Activated T-cell treated with anti-CD3 and anti-CD28 coated beads, Interleukin-2, amount 50 U/mL, for 72 hours (primary cell): ENCODE measurements at regions not wholly inside any gene's neighbourhood (a gene's known extent, or its start where the extent isn't known, plus 50 kb on each side); places are given as distances from the start of the nearest gene placed in this dataset.

Experiments
- ATAC-seq, 2 donors: fragments of 150-1000 bp; cut with Tn5 transposase; replicated peaks in 1 of 2; 2 replicates each; pipeline ENCODE4 v1.10.0; 2021; ENCODE audit warnings: moderate library complexity in 2 of 2, mild to moderate bottlenecking in 1 of 2
- DNase-seq, 2 donors: peaks; one replicate each; pipeline ENCODE4 v3.0.0; 2021 to 2022; ENCODE audit warnings: mixed read lengths in 1 of 2
- H3K27ac Mint-ChIP-seq: one replicate; pipeline ENCODE4 v1.8.0; 2022; ENCODE audit warnings: mild to moderate bottlenecking, moderate library complexity, mixed read lengths
- H3K27me3 Mint-ChIP-seq: one replicate; pipeline ENCODE4 v1.8.0; 2022; ENCODE audit warnings: low read depth, mixed read lengths
- H3K36me3 Mint-ChIP-seq, 2 donors: one replicate each; pipeline ENCODE4 v1.8.0; 2022; ENCODE audit warnings: mixed read lengths in 2 of 2, mild to moderate bottlenecking in 1 of 2; ENCODE audit not compliant: insufficient read depth in 2 of 2
- H3K4me1 Mint-ChIP-seq: one replicate; pipeline ENCODE4 v1.8.0; 2022; ENCODE audit warnings: low read depth, mixed read lengths
- H3K4me3 Mint-ChIP-seq, 2 donors: one replicate each; pipeline ENCODE4 v1.8.0; 2022; ENCODE audit warnings: mild to moderate bottlenecking in 2 of 2, mixed read lengths in 2 of 2, moderate library complexity in 2 of 2
- H3K9me3 Mint-ChIP-seq, 2 donors: one replicate each; pipeline ENCODE4 v1.8.0; 2022; ENCODE audit warnings: mixed read lengths in 2 of 2

GRCh38 chr10:62635127-62635526 is 169.4 kb upstream of the ADO start:
- Mint-ChIP-seq H3K4me1 (peaks cover 22% of the 10 kb centered on the region), H3K27me3 (no peaks in the 10 kb centered on the region), H3K4me3 (no peak overlapping the region), H3K36me3 (peaks cover 1 to 2% of the 10 kb centered on the region in 2 donors), H3K27ac (no peak overlapping the region), H3K9me3 (peaks cover 0 to 2% of the 10 kb centered on the region in 2 donors)
- ATAC-seq (no peak), DNase-seq (no peak)

GRCh38 chr10:62636825-62637248 is 167.7 kb upstream of the ADO start:
- Mint-ChIP-seq H3K27ac (no peak overlapping the region), H3K4me1 (peaks cover 10% of the 10 kb centered on the region), H3K4me3 (no peak overlapping the region), H3K9me3 (no peaks in the 10 kb centered on the region), H3K36me3 (peaks cover 0 to 1% of the 10 kb centered on the region in 2 donors), H3K27me3 (no peaks in the 10 kb centered on the region)
- DNase-seq, result no peak
- ATAC-seq, result no peak

DNA sequence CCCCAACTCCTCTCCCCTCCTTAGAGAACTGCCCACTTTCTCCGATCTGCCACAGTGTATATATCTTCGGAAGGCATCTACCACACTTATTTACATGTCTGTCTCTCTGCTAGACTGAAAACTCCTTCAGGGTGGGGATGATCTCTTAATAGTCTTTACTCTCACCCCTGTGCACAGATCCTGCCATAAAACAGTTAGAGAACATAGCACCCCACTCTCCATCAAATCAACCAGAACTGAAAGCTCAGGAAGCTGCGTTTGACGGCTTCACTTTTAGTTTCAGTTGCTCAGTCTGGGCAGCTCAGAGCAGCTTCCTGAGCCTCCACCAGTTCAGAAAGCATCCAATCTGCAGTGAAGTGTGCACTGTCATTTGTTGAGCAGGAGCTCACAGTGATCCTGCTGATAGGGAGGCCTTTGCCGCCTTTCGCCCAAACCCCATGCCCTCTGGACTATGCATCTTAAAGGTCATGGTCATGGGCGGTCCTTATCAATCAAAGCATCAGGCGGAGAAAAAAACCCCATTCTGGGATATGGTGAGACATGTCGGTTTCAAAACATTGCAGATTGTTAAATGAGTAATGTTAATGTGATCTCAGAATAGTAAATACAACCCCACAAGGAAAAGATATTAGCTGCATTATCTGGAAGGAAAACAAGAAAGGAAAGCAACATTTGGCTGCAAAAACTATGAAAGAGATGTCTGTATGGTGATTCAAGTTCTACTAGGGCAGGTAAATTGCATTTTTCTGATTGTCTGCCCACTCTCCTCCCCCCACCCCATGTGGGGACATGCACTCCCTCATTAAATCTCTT is 167.1 kb upstream of the ADO start:
- no peak overlapping the region for H3K4me3 Mint-ChIP-seq
- peaks cover 0 to under 1% of the 10 kb centered on the region in 2 donors for H3K36me3 Mint-ChIP-seq
- peaks cover 4% of the 10 kb centered on the region for H3K4me1 Mint-ChIP-seq
- DNase-seq (peak; percentile 73 to 82), ATAC-seq (peak; percentile 96 to 97)
- no peak overlapping the region for H3K27ac Mint-ChIP-seq
- H3K27me3 Mint-ChIP-seq, result no peaks in the 10 kb centered on the region
- H3K9me3 Mint-ChIP-seq, result no peaks in the 10 kb centered on the region

DNA sequence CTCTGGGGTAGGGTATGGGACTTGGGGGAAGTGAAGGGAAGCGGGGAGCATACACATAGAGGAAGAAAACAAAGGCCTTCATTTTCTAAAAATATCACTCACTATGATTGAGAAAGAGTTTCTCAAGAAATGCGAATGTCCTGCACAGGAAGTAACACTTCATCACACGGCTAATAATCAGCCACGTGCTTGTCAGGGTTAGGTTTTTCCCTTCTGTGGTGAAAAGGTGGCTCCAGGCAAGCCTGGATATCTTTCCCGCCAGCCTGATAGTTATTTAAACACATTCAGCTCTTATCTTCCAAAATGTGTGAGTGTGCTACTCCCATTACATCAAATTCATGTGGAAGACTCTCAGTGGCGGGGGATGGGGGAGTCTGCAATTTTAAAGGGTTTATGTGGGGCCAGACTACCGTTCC is 166.4 kb upstream of the ADO start:
- no peak for DNase-seq
- no peak overlapping the region for H3K27ac Mint-ChIP-seq
- peaks cover 4% of the 10 kb centered on the region for H3K4me1 Mint-ChIP-seq
- no peaks in the 10 kb centered on the region for H3K9me3 Mint-ChIP-seq
- ATAC-seq, result no peak
- no peaks in the 10 kb centered on the region for H3K27me3 Mint-ChIP-seq
- H3K4me3 Mint-ChIP-seq, result peak overlapping the region in 1 of 2 donors; percentile 39
- H3K36me3 Mint-ChIP-seq, result no peaks in the 10 kb centered on the region

DNA sequence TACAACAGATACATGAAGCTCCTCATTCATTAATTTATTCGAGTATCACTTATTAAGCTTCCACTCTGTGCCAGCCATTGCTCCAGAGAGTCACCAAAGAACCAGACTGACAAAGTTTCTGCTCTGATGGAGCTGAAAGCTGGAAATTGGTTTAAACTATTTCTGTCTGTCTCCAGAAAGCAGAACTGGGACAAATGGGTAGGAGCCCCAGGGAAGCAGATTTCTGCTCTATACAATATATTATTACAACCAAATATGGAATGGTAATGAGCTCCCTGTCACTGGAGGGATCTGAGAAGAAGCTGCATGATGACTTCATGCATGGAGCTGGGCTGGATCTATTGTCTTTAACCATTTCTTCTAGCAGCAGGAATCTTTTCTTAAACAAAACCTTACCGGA is 165.4 kb upstream of the ADO start:
- ATAC-seq (no peak), DNase-seq (no peak)
- no peak overlapping the region for H3K4me3 Mint-ChIP-seq
- peaks cover 15% of the 10 kb centered on the region for H3K4me1 Mint-ChIP-seq
- H3K36me3 Mint-ChIP-seq, result no peaks in the 10 kb centered on the region
- H3K27ac Mint-ChIP-seq, result no peak overlapping the region
- no peaks in the 10 kb centered on the region for H3K9me3 Mint-ChIP-seq
- H3K27me3 Mint-ChIP-seq, result no peaks in the 10 kb centered on the region

GRCh38 chr10:62640411-62640810 is 164.1 kb upstream of the ADO start:
- Mint-ChIP-seq H3K4me1 (peaks cover 16% of the 10 kb centered on the region), H3K27ac (no peak overlapping the region), H3K27me3 (no peaks in the 10 kb centered on the region), H3K36me3 (no peaks in the 10 kb centered on the region), H3K4me3 (no peak overlapping the region), H3K9me3 (no peaks in the 10 kb centered on the region)
- DNase-seq, result no peak
- ATAC-seq, result no peak

DNA sequence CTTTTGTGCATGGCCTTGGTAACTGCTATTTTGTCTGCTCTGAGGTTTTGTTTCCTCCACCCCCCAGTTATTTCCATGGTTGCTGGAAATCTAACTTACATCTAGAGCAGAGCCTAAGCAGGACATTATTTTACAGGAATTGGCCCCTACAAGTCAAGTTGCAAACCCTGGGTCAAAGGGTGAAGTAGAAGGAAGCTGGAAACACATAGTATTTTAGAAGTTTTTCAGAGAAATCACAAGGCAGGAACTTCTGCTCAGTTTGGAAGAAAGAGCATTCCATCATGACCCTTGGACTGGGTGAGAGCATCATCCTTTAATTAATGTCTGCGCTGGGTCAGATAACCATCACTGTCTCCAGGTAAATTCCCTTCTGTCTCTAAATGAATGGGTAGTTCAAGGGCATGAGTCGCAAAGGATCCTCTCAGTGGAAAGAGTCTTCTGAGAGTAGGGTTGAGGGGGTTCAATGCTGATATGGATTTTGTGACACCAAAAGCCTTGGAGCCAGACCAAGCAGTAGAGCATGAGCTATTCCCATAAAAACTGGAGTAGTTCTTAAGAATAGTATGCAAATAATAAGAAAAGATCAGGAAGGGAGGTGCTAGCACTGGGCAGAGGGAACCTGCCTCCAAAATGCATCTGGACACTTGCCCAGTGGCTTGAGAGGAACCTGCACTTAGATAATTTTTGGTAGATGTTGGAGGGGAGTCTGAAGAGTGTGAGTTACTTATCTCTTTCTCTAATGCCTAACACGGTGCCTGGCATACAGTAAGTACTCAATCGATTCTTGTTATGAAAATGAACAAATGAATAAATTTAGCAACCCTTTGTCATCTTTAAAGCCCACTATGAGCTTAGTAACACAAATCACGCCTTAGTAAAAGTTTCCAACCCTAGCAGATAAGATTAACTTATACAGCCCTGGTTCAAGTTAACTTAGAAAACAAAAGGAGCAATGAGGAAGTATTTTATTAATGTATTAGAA is 160.6 kb upstream of the ADO start:
- H3K4me1 Mint-ChIP-seq, result peaks cover 28% of the 10 kb centered on the region
- H3K27me3 Mint-ChIP-seq, result no peaks in the 10 kb centered on the region
- DNase-seq, result no peak
- ATAC-seq, result peak; percentile 63 to 64
- peak overlapping the region; percentile 3 for H3K4me3 Mint-ChIP-seq
- no peak overlapping the region for H3K27ac Mint-ChIP-seq
- H3K9me3 Mint-ChIP-seq, result no peaks in the 10 kb centered on the region
- no peaks in the 10 kb centered on the region for H3K36me3 Mint-ChIP-seq

DNA sequence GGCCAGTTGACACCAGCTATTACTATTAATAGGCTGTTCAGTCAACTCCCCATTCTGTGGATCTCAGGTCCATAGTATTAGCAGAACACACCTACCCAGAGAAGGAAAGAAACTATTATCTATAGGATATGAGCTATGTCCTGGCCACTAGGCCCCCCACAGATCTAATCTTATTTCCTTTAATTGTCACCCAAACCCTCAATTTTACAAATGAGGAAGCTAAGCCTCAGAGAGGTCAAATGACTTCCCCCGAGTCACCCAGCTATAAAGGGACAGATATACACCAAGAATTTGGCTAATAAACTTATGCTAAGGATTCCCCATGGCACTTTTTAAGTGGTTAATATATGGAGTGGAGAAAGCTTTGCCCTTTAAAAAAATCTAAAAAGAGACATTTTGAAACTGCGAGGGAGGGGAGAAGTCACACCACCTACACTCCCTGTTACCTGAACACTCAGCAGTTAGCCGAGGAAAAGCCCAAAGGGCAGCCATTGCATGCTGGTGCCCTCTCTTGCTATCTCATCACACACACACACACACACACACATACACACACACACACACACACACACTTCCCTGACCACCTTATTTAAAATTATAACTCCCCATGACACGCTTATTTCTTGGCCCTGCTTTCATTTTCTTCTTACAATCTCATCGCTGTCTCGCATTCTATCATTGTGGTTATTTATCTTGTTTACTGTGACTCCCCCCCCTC is 157.0 kb upstream of the ADO start:
- DNase-seq, result no peak
- no peak overlapping the region for H3K27ac Mint-ChIP-seq
- peaks cover 10% of the 10 kb centered on the region for H3K27me3 Mint-ChIP-seq
- no peaks in the 10 kb centered on the region for H3K9me3 Mint-ChIP-seq
- peaks cover 40% of the 10 kb centered on the region for H3K4me1 Mint-ChIP-seq
- H3K36me3 Mint-ChIP-seq, result no peaks in the 10 kb centered on the region
- ATAC-seq, result peak; percentile 20 to 45
- H3K4me3 Mint-ChIP-seq, result peak overlapping the region; percentile 5 to 25

- H3K9me3 Mint-ChIP-seq, result peaks cover 0 to 2% of the 10 kb centered on the region in 2 donors
- DNase-seq, result no peak
- H3K36me3 Mint-ChIP-seq, result peaks cover 0 to 1% of the 10 kb centered on the region in 2 donors
- no peak for ATAC-seq
- H3K4me1 Mint-ChIP-seq, result peaks cover 39% of the 10 kb centered on the region
- H3K4me3 Mint-ChIP-seq, result no peak overlapping the region
- peaks cover 10% of the 10 kb centered on the region for H3K27me3 Mint-ChIP-seq
- H3K27ac Mint-ChIP-seq, result no peak overlapping the region
Measured at GRCh38 chr10:62648921-62649320, 155.6 kb upstream of the ADO start.

DNA sequence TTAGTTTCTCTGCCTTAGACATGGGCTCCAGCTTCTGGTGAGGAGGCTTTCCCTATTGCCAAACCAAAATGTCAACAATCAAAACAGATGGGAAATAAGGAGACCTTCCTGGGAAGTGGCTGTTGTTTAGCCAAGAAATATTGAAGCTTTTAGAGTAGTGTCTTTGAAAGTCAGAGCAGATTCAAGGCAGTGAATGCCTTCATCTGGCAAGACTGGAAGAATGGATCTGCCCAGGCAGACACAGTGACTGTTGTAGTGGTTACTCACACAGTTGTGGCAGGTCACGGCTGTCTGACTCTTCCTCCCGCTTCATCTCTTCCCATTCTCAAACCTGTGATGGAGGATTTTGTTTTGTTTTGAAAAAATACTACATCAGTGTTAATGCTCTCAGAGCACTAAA is 154.1 kb upstream of the ADO start:
- peaks cover 0 to 1% of the 10 kb centered on the region in 2 donors for H3K36me3 Mint-ChIP-seq

DNA sequence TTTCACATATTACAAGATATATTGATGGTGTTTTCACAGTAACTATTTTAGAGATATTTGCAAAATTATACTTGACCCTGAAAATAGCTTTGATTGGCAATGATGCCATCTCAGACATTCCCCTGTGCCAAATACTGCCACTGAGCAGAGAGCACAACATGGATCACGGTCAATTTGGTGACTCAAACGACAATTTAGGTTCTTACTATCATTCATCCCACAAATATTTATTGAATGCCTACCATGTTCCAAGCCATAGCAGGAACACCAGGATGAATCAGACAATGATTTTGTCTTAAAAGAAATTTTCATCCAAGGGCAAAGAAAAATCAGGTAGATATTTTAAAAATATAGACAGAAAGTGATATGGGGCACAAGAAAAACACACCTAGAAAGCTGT is 153.2 kb upstream of the ADO start:
- peaks cover 0 to 2% of the 10 kb centered on the region in 2 donors for H3K9me3 Mint-ChIP-seq
- H3K36me3 Mint-ChIP-seq, result peaks cover 0 to 1% of the 10 kb centered on the region in 2 donors
- ATAC-seq, result no peak
- no peak for DNase-seq
- H3K4me1 Mint-ChIP-seq, result peaks cover 50% of the 10 kb centered on the region
- no peak overlapping the region for H3K4me3 Mint-ChIP-seq
- no peak overlapping the region for H3K27ac Mint-ChIP-seq
- peaks cover 10% of the 10 kb centered on the region for H3K27me3 Mint-ChIP-seq

More for the DNA sequence above, 154.1 kb upstream of the ADO start:
- Mint-ChIP-seq H3K4me3 (no peak overlapping the region), H3K27ac (no peak overlapping the region), H3K27me3 (peaks cover 10% of the 10 kb centered on the region), H3K9me3 (peaks cover 0 to 2% of the 10 kb centered on the region in 2 donors), H3K4me1 (peaks cover 45% of the 10 kb centered on the region)
- ATAC-seq (no peak), DNase-seq (no peak)

DNA sequence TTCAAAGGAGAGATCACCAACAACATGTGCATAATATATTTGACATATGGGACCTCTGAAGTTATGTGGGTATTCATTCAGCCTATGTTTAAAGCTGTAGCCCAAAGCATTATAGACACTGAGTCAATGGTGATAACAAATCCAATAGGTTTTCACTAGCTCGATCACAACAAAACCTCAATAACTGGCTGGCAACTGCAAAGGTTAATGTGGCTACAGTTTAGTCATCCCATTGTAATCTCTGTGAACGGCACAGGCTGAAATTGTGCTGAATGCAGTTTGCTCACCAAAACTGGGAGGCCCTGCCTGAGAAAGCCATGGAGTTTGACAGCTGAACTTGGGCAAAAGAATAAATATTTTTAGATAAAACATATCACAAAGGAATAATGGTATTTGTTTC is 152.4 kb upstream of the ADO start:
- no peak overlapping the region for H3K27ac Mint-ChIP-seq
- H3K4me3 Mint-ChIP-seq, result no peak overlapping the region
- peaks cover 49% of the 10 kb centered on the region for H3K4me1 Mint-ChIP-seq
- DNase-seq (peak in 1 of 2 donors; percentile 30), ATAC-seq (peak; percentile 49 to 76)
- peaks cover 10% of the 10 kb centered on the region for H3K27me3 Mint-ChIP-seq
- H3K36me3 Mint-ChIP-seq, result peaks cover 0 to 1% of the 10 kb centered on the region in 2 donors
- peaks cover 0 to 2% of the 10 kb centered on the region in 2 donors for H3K9me3 Mint-ChIP-seq
